Stomach (tissue), 8 donors: ENCODE measurements at regions not wholly inside any gene's neighbourhood (a gene's known extent, or its start where the extent isn't known, plus 50 kb on each side); places are given as distances from the start of the nearest gene placed in this dataset.

Source experiments
- DNase-seq, 2 donors: peaks; one replicate each; pipeline versions ENCODE4 v3.0.0 to v3.0.0-alpha.2; 2013 to 2019
- H3K27ac ChIP-seq, 5 donors: fragments of 200-600 bp in 4 of 5; sonication (generic) in 4 of 5; one replicate each; pipeline ENCODE4 v1.5.1; 2013 to 2019; ENCODE audit warnings: mild to moderate bottlenecking in 1 of 5, moderate library complexity in 1 of 5
- H3K27me3 ChIP-seq, 3 donors: fragments of 200-600 bp; sonication (generic); one replicate each; pipeline ENCODE4 v1.5.1; 2017 to 2019; ENCODE audit warnings: mixed run types in 1 of 3
- H3K36me3 ChIP-seq, 4 donors: fragments of 200-600 bp; sonication (generic); 1 replicate in 3 of 4; 2 replicates in 1 of 4; pipeline ENCODE4 v1.5.1; 2016 to 2019
- H3K4me1 ChIP-seq, 4 donors: fragments of 200-600 bp; sonication (generic); one replicate each; pipeline ENCODE4 v1.5.1; 2016 to 2019
- H3K4me3 ChIP-seq, 4 donors: fragments of 200-600 bp; sonication (generic) in 3 of 4; one replicate each; pipeline ENCODE4 v1.5.1; 2016 to 2019; ENCODE audit warnings: mild to moderate bottlenecking in 1 of 4
- H3K9me3 ChIP-seq, 4 donors: fragments of 200-600 bp; sonication (generic); one replicate each; pipeline ENCODE4 v1.5.1; 2016 to 2019
- CTCF ChIP-seq, 7 experiments: fragments of 450-650 bp in 4 of 7; fragments of 200-600 bp in 3 of 7; sonication (generic) in 3 of 7; IDR thresholded peaks; one replicate each; pipeline ENCODE4 v1.5.1; 2016 to 2019; ENCODE audit warnings: antibody characterized with exemption in 7 of 7, control low read depth in 2 of 7, mild to moderate bottlenecking in 1 of 7
- EP300 ChIP-seq: sonication (generic); formaldehyde crosslinking; IDR thresholded peaks from one replicate; pipeline ENCODE4 v1.6.1; 2017; ENCODE audit warnings: antibody characterized with exemption
- POLR2A ChIP-seq, 4 donors: fragments of 450-650 bp; IDR thresholded peaks; one replicate each; pipeline ENCODE4 v1.6.1; 2016; ENCODE audit warnings: antibody characterized with exemption in 4 of 4, control low read depth in 2 of 4, mild to moderate bottlenecking in 1 of 4, moderate library complexity in 1 of 4
- POLR2AphosphoS5 ChIP-seq, 3 donors: sonication (generic); formaldehyde crosslinking; IDR thresholded peaks; one replicate each; pipeline ENCODE4 v1.6.1; 2016; ENCODE audit warnings: antibody characterized with exemption in 3 of 3
- WGBS, 5 donors: extraction: QIAGEN DNeasy Blood & Tissue Kit in 3 of 5; methylation state at CpG; one replicate each; pipeline versions ENCODE4 v1.1.5 to v1.1.7; 2013 to 2018; 5-methylcytosine and 5-hydroxymethylcytosine counted together
- intact Hi-C: fragments of 100-400 bp; cut with DNase I; formaldehyde crosslinking; loops from one replicate; pipeline ENCODE4 v1.15.1; 2023; ENCODE audit warnings: low total_unique reads
- donor health status: healthy with polysubstance abuse.
- donor health status: Bipolar disorder and iron deficiency.
- donor health status: healthy.

GRCh38 chr13:76157926-76158325 lies 521.8 kb downstream of the LMO7 start:
- TF ChIP-seq POLR2A (IDR thresholded peaks at IDR 0.05) (no peak), EP300 (no peak), CTCF (IDR thresholded peaks at IDR 0.05) (no peak), POLR2AphosphoS5 (IDR thresholded peaks at IDR 0.05) (no peak)
- H3K4me1 ChIP-seq, result peaks cover 0 to 16% (median 2%) of the 10 kb centered on the region in 4 donors
- no peak for DNase-seq
- no peaks in the 10 kb centered on the region for H3K36me3 ChIP-seq
- intact Hi-C loops, result no loop called here
- H3K27ac ChIP-seq, result no peak overlapping the region
- no peak overlapping the region for H3K4me3 ChIP-seq
- H3K9me3 ChIP-seq, result no peaks in the 10 kb centered on the region
- H3K27me3 ChIP-seq, result no peaks in the 10 kb centered on the region

GRCh38 chr13:76153239-76153638 lies 517.1 kb downstream of the LMO7 start:
- no peak overlapping the region for H3K4me3 ChIP-seq
- TF ChIP-seq POLR2A (IDR thresholded peaks at IDR 0.05) (no peak), EP300 (no peak), CTCF (IDR thresholded peaks at IDR 0.05) (no peak), POLR2AphosphoS5 (IDR thresholded peaks at IDR 0.05) (no peak)
- no peaks in the 10 kb centered on the region for H3K36me3 ChIP-seq
- intact Hi-C loops, result no loop called here
- no peak overlapping the region for H3K27ac ChIP-seq
- no peaks in the 10 kb centered on the region for H3K9me3 ChIP-seq
- no peak for DNase-seq
- no peaks in the 10 kb centered on the region for H3K4me1 ChIP-seq
- no peaks in the 10 kb centered on the region for H3K27me3 ChIP-seq

GRCh38 chr13:76148926-76149325 lies 512.8 kb downstream of the LMO7 start:
- 50 to 68% (median 53%) methylated on average over 3 of the region's 3 CpGs for WGBS, 5 donors
- TF ChIP-seq POLR2A (IDR thresholded peaks at IDR 0.05), result no peak
- no peak for TF ChIP-seq CTCF (IDR thresholded peaks at IDR 0.05)
- TF ChIP-seq EP300, result no peak
- TF ChIP-seq POLR2AphosphoS5 (IDR thresholded peaks at IDR 0.05), result no peak
- intact Hi-C loops, result no loop called here
- Histone ChIP-seq H3K36me3 (no peaks in the 10 kb centered on the region), H3K4me3 (no peak overlapping the region), H3K9me3 (no peaks in the 10 kb centered on the region), H3K27ac (no peak overlapping the region), H3K27me3 (no peaks in the 10 kb centered on the region), H3K4me1 (no peaks in the 10 kb centered on the region)
- DNase-seq, result no peak

GRCh38 chr13:76148374-76148773 lies 512.2 kb downstream of the LMO7 start:
- Histone ChIP-seq H3K4me1 (no peaks in the 10 kb centered on the region), H3K27me3 (no peaks in the 10 kb centered on the region), H3K9me3 (no peaks in the 10 kb centered on the region), H3K36me3 (no peaks in the 10 kb centered on the region), H3K27ac (no peak overlapping the region), H3K4me3 (no peak overlapping the region)
- DNase-seq, result no peak
- intact Hi-C loops, result no loop called here
- TF ChIP-seq POLR2AphosphoS5 (IDR thresholded peaks at IDR 0.05) (no peak), EP300 (no peak), POLR2A (IDR thresholded peaks at IDR 0.05) (no peak), CTCF (IDR thresholded peaks at IDR 0.05) (no peak)

GRCh38 chr13:76132532-76132931 lies 496.4 kb downstream of the LMO7 start:
- no peak overlapping the region for H3K27ac ChIP-seq
- TF ChIP-seq POLR2AphosphoS5 (IDR thresholded peaks at IDR 0.05) (no peak), POLR2A (IDR thresholded peaks at IDR 0.05) (no peak), CTCF (IDR thresholded peaks at IDR 0.05) (no peak), EP300 (no peak)
- H3K4me1 ChIP-seq, result no peaks in the 10 kb centered on the region
- WGBS, 5 donors, result 51 to 74% (median 60%) methylated on average over 1 of the region's 1 CpG
- no peaks in the 10 kb centered on the region for H3K9me3 ChIP-seq
- intact Hi-C loops, result no loop called here
- no peaks in the 10 kb centered on the region for H3K36me3 ChIP-seq
- no peak for DNase-seq
- no peak overlapping the region for H3K4me3 ChIP-seq
- no peaks in the 10 kb centered on the region for H3K27me3 ChIP-seq
